GM21515 (cell line): ENCODE measurements at regions not wholly inside any gene's neighbourhood (a gene's known extent, or its start where the extent isn't known, plus 50 kb on each side); places are given as distances from the start of the nearest gene placed in this dataset.
A peak's percentile ranks its signal among the peaks of the same experiment; 100 is the strongest.
"Not testable (repeated sequence)": the region's sequence is repeated elsewhere in the genome, so short reads cannot be mapped to it uniquely, and the experiment has no call there.

Experiments used
- ATAC-seq: cut with Tn5 transposase; IDR thresholded peaks from one replicate; pipeline ENCODE4 v1.9.1; 2021; ENCODE audit not compliant: unreplicated experiment

DNA sequence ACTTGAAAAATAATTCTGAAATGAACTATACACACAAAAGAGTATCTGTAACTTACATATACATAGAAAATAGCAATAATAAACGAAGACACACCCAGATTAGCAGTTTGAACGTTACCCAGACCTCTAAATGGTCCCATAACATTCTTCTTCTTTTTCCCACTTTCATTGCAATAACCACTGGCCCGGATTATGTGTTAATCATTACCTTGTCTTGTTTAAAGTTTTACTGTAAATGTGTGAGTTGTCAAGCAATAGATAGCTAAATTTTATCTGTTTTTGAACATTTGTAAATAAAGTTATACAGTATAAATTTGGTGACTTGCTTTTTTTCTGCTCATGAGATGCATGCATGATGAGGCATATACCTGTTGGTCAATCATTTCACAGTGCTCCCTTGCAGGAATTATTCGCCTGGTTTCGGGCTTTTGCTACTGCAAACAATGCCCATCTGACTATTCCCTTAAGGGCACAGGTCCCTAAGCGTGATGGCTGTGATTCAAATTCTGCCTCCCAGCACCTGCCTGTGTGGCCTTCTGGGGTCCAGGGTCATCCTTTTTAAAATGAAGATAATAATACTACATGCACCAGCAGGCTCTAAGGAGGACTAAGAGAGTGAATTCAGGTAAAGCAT, 66.1 kb downstream of the GADD45G start:
- no peak for ATAC-seq

DNA sequence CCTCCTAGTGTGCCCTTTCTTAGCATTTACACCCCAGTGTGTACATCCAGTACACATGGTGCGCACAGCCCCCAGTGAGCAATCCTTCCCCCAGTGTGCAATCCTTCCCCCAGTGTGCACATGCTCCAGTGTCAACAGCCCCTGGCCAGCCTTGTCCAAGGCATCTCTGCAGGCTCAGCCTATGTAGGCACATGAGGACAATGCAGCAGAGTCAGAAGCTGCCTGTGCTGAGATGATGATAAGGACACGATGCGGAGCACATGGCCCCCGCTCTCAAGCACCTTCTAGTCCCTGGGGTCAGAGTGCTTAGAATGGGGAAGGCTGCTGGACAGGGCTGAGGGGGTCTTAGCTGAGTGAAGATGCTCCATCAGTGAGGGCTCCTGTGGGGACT, 69.8 kb downstream of the GADD45G start:
- no peak for ATAC-seq

DNA sequence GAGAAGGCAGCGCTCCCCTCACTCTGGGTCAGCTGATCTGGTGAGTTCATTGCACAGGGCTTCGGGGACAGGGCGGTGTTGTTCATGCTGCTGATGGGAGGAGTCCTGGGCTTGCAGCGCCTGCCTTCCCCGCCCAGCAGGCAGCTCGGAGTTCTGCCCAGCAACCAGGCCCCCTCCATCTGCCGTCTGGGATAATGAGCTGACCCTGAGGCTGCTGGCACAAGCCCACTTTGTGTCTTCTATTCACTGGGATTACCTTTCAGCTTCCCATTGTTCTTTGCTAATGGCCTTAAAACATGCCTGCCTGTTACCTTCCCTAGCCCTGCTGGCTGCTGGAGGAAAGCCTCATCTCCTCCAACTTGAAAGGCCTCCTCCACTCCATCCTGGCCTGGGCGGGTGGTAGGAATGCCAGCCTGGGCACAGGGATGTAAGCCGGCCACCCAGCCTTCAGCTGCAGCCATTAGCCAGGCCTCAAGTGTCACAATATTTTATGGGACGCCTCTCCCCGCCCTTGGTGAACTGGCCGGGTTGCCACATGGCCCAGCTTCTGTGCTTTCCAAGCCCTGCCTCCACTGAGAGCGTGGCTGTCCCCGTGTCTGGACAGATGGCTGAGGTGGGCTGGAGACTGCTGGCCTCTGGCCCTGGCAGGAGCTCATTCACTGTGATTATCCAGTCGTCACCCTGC, 70.4 kb downstream of the GADD45G start:
- ATAC-seq = no peak

DNA sequence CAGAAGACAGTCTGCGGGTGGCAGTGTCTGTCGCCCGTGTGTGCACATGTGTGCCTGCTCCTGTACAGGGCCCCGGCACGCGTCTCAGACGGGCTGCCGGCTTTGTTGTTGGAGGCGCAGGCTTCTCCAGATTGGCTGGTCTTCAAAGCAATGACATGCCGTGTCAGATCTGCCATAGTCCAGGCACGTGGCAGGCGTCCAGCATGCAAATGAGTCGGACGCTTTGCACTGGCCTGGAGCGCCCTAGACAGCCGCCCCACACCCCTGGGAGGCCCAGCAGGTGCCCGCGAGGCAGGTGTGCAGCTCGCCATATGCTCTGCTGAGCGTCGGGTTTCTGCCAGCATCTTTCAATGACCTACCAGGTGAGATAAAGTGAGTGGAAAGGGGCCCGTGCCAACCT, 71.5 kb downstream of the GADD45G start:
- no peak for ATAC-seq

DNA sequence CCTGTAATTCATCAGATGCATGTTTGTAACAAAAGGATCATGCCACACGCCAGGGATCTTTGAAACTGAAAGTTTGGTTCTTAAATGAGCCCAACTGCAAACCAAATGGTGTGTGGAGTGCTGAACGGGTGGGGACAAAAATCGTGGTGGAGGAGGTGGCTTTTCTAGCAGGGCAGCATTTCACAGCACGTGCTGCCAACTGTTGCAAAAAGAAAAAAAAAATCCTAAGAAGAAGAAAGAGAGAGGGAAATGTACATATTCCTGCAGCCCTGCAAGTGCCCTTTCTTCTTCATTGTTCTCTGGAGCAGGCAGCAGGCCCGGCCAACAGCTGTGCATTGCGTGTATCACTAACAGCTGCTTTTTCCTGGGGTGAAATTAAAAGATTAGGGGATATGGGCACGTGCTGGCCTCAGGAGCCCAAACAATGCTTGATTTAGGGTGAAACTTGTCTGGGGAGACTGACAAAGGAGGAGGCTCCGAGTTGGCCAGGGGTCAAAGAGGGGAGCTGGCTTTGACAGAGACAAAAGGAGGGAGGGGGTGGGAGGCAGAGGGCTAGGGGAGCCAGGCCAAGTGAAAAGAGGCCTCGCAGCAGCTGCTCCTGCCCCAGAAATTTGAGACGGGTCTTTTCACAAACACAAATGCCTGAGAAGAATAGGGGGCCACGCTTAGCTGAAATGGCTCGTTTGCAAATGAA, 73.0 kb downstream of the GADD45G start:
- ATAC-seq = no peak

DNA sequence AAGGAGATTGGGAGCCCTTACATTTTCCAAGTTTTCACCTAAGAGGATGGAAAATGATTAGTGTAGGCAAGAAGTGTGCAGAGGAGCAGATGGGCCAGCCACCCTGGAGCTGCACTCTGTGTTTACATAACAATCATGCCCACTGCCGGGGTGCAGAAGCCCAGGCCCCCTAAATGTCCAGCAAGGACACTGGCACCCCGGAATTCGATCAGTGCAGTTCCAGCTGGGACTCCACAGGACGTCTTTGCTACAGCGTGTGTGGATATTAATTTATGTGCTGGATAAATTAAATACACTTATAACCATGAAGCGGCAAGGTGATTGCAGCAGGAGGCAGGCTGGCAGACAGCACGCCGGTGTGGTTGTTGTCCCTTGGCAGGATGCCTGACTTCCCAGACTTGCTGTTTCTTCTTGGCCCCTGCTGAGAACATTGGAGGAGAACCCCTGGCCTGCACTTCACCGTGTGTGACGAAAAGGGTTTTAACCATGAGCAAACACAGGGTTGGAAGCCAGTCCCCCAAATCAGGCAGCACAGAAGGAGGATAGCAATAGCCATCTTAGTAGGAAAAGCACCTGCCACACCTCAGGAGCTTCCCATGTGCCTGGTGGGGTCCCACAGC, 73.7 kb downstream of the GADD45G start:
- no peak for ATAC-seq

DNA sequence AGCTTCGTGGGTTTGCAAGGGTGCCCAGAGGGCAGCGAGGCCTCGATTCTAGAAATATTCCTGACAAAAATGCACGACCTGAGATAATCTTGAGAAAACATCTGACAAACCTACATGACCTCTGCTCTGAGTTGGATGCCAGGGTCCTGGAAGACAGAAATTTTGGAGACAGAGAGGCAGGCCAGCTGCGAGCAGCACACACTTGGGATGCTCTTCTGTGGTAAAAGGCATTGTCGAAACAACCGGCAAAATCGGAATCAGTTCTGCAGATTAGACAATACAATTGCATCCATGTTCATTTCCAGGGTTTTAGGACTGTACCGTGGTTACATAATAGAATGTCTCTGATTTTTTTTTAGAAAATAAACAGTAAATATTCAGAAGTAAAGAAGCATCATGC, 74.2 kb downstream of the GADD45G start:
- ATAC-seq = no peak

DNA sequence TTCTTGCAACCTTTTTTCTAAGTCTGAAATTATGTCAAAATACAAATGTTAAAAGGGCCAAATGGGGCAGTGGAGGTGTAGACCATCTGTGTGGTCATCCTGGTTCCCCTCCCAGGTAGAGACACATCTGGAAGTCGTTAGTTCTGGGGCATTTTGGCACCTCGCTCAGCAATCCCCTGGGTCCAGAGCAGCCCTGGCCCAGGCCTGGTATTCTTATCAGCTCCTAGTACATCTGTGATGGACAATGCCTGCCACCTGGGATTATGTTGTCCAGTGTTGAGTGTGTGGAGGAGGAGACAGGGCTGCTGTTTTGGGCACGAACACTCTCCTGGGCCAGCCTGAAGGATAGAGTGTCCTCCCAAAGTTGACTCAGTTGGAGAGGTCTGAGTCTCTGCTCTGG, 74.8 kb downstream of the GADD45G start:
- no peak for ATAC-seq

DNA sequence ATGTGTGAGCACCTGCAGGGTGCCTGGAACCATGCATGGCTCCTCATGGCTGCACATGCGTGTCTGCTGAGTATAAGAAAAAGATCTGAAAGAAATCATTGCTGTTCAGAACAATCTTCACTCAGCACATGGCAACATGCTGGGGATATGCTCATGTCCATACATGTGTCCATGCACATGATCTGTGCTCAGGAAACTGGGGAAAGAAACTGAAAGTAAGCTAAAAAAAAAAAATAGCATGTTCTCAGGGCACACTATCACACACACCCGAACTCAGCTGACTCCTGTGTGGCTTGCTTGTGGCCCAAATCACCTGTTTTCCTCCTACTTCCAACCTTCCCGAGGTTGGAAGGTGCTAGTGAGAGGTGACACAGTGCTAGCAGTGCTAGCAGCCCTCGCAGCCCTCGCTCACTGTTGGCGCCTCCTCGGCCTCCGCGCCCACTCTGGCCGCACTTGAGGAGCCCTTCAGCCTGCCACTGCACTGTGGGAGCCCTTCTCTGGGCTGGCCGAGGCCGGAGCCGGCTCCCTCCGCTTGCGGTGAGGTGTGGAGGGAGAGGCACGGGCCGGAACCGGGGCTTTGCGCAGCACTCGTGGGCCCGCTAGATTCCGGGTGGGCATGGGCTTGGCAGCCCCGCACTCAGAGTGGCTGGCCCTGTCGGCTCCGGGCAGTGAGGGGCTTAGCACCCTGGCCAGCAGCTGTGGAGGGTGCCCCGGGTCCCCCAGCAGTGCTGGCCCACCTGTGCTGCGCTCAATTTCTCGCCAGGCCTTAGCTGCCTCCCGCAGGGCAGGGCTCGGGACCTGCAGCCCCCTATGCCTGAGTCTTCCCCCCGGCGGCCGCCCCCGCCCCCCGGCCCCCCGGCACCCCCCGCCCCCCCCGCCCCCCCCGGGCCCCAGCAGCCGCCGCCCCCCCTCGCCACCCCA, 76.0 kb downstream of the GADD45G start:
- no peak for ATAC-seq

DNA sequence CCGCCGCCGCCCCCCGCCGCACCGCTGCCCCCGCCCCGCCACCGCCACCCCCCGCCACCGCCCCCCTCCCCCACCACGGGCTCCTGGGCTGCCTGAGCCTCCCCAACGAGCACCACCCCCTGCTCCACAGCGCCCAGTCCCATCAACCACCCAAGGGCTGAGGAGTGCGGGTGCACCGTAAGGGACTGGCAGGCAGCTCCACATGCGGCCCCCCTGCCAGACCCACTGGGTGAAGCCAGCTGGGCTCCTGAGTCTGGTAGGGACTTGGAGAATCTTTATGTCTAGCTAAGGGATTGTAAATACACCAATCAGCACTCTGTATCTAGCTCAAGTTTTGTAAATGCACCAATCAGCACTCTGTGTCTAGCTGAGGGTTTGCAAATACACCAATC, 76.7 kb downstream of the GADD45G start:
- ATAC-seq = not testable (repeated sequence)

DNA sequence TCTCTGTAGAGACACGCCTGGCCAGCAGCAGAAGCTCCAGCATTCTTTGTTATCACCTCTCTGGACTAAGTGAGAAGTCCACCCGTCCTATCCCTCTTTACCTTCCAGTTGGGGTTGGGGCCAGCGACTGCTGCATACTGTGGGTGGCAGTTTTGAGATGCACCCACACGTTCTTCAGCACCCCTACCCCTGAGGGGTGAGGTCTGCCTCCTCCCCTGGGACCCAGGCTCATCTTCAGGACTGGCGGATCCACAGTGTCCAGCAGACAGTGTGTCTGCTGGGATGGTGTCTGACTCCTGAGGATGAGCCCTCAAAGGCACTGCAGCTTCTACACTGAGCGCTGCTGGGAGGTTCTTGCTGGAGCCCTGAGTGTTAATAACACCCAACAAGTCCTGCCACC, 78.8 kb downstream of the GADD45G start:
- ATAC-seq = no peak

DNA sequence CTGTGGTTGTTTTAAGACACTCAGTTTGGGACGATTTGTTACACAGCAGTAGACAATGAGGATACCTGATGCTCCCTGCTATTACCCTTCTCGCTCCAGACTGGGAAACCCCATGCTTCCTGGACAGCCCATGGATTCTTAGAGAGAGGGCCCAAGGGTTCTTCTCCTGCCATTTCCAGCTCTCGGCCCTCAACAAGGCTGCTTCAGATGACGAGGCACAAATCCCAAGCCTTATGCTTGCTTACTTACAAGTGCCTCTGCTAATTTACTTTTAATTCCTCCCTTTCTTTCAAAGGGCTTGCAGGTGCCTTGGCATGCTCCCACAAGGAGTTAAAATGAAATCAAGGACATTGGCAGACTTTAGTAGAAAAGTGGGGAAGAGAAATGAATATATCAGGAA, 79.4 kb downstream of the GADD45G start:
- ATAC-seq = no peak

DNA sequence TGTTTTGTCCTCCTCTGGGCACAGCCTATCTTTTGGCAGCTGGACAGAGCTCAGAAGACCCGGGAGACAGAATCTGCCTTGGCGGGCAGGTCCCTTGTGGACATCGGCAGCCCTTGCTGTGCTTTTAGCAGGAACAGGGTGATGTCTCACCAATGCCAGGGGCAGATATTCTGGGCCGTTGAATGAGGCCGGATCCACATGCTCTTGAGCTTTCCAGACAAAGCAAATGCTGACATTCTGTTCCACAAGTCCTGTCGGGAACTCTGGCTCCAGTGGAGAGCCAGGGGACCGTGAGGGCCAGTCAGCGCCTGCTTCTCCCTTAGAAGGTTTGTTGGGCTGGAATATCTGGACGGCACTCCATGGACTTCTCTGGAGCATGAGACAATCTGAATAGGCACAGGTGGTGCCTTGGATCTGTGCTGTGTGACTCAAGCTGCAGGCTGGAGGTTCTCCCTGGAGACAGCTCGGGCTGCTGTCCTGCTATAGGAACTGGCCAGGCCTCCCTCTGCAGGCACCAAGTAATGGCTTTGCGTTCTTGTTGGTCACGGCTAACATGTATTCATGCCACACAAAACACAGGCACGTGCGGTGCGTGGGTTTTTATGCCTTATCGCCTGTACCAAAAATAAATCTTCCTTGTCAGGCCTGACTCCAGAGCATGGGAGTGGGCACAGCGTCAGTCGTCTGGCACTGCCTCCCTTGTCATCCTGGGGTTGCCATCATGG, 80.3 kb downstream of the GADD45G start:
- no peak for ATAC-seq

DNA sequence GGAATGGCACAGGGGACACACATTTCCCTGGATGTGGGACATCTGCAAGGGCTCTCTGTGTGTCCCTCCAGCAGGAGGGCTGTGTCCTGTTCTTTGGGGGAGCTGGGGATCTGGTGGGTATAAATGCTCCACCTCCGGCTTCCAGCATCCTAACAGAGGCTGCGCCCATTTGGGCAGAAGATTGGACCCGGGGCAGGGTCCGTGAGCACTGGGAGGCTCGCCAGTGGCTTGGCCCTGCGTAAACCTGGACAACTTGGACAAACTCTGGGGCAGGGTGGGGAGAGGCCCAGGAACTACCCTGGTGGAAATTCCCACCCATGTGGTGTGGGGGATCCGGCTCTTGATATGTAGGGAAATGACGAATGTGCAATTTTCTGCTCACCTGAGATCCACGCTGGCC, 80.9 kb downstream of the GADD45G start:
- no peak for ATAC-seq

DNA sequence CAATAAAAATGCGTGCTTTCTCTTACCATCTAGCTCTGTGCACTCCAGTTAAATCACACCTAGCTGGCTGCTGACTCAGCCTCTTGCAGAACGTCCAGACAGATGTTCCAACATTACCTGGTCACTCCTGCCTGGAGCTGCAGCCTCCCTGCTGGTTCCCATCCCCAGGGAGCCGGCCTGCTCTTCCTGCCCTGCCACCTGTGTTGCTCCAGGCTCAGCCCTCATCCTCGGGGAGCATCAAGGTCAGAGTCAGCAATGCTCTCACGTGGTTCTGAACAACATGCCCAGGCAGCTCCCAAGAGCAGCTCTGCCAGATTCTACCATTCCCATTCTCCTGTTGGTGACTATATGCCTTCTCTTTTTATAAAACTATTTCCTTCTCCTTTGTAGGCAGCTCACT, 81.3 kb downstream of the GADD45G start:
- no peak for ATAC-seq

DNA sequence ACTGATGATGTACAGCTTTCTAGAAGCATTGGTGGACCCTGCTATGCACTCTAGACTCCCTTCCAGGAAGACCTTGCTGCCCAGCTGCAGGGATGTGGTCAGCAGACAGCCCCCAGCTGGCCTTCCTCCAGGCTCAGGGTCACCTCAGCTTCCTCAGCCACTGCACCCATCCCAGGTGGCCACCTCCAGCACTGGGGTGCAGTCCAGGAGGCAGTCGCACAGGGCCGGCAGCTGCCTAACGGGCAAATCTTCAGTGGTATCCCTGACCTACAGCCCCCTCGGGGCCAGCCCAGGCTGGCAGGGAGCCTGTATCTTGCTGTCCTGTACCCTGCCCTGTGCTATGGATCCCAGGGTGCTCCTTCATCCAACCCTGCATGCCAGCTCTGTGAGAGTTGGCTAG, 81.8 kb downstream of the GADD45G start:
- ATAC-seq = no peak

DNA sequence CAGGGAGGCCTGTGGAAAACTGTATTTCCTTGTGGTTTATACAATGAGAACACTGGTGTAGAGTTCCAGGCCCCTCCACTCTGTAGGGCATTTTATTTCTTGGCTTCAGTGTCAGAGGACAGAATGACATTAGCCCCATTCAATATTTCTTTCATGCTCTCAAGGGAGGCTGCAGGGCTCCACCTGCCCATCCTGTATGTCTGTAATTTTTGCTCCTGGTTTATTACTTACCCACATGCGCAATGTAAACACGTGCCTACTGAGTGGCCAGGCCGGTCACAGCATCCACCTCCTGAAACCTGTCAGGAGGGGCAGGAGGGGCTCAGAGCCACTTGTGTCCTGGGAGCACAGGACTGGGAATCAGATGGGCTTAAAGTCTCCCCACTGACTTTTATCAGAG, 82.4 kb downstream of the GADD45G start:
- ATAC-seq = no peak

DNA sequence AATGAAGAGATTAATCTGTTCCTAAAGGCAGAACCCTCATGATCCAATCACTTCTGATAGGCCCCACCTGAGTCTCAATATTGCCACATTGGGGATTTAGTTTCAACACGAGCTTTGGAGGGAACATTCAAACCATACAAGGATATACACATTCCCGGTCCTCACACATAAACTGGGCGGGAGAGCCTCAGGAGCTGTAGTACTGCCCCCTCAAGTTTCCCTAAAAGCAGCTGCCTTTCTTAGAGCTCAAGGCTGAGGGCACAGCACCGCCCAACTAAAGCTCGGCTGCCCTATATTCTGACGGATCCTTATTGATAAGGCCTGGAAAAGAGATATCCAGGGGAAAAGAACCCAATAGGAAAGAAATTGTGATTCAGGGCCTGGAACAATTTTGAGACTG, 83.0 kb downstream of the GADD45G start:
- no peak for ATAC-seq

DNA sequence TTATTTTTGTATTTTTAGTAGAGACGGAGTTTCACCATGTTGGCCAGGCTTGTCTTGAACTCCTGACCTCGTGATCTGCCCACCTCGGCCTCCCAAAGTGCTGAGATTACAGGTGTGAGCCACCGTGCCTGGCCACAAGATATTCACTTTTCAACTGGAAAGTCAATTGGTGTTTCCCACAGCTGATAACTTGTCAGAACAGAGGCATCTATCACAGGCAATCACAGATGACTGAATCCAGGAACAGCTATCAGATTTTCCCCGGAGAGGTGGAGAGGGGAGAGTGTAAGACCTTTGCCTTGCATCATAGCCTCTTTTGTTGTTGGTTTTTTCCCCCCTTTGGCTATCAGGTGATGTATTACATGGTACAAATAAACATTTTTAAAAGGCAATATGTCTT, 84.5 kb downstream of the GADD45G start:
- not testable (repeated sequence) for ATAC-seq

DNA sequence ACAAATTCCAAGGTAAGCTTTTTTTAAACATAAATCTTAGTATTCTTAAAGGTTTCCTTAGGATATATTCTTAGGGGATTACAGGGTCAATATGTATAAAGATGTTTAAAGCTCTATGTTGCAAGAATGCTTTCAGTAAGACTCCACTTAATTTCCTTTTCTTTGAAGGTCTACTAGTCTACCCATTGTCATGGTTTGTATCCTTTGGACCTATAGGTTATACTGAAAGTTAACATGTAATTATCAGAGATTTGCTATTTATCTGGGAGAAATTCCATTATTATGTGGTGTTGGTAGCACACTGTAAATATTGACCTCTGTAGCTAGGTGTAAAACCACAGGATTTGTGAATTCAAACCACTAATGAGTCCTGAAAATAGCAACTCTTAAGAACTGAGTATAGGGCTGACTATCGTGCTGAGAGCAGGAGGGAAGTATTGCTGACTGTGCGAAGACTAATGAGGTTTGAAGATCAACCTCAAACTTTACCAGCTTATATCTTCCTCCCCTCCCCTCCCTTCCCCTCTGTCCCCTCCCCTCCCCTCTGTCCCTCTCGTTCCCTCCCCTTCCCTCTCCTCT, 85.6 kb downstream of the GADD45G start:
- ATAC-seq = peak; percentile 90
